ENCODE measurements at regions not wholly inside any gene's neighbourhood (a gene's known extent, or its start where the extent isn't known, plus 50 kb on each side); places are given as distances from the start of the nearest gene placed in this dataset.

DNA sequence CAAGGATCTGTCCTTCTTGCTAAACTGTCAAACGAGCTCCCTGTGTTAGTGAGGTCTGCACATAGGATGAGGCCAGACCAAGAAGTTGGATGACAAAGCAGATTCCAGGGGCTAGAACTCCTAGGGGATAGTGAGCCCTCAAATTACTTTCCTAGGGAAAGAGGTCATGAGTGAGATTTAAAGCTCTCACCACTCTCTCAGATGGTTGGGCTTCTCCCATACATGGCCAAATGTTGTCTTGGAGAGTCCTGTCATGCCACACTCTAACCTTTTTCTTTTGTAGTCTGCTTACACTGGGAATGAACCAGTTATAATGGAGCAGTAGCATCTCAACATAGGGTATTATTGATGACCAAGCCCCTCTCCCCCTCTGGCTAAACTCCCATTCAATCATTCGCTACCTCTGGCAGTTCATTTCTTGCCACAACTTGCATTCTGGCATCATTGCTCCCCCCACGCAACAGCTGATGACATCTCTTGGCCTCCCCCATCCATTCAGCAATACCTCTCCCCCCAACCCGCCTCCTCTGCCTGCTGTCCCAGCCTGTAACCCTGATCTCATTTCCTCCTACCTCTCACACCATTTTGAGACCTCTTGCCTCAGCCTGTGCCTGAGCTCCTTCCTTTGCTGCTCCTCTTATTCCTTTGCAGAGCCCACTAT is 64.7 kb upstream of the CISTR start:
- intact Hi-C loops (cut with DNase I, micrococcal nuclease), result no loop called here
- DNase-seq (no peak), ATAC-seq (no peak)
- Histone ChIP-seq H3K9me3 (no peaks in the 10 kb centered on the region), H3K4me1 (ENCODE audit: low read depth) (no peaks in the 10 kb centered on the region), H3K4me3 (no peak overlapping the region), H3K36me3 (ENCODE audit: low read depth) (no peaks in the 10 kb centered on the region)
- TF ChIP-seq, protein P1, sequence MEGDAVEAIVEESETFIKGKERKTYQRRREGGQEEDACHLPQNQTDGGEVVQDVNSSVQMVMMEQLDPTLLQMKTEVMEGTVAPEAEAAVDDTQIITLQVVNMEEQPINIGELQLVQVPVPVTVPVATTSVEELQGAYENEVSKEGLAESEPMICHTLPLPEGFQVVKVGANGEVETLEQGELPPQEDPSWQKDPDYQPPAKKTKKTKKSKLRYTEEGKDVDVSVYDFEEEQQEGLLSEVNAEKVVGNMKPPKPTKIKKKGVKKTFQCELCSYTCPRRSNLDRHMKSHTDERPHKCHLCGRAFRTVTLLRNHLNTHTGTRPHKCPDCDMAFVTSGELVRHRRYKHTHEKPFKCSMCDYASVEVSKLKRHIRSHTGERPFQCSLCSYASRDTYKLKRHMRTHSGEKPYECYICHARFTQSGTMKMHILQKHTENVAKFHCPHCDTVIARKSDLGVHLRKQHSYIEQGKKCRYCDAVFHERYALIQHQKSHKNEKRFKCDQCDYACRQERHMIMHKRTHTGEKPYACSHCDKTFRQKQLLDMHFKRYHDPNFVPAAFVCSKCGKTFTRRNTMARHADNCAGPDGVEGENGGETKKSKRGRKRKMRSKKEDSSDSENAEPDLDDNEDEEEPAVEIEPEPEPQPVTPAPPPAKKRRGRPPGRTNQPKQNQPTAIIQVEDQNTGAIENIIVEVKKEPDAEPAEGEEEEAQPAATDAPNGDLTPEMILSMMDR (IDR thresholded peaks at IDR 0.05), result no peak

DNA sequence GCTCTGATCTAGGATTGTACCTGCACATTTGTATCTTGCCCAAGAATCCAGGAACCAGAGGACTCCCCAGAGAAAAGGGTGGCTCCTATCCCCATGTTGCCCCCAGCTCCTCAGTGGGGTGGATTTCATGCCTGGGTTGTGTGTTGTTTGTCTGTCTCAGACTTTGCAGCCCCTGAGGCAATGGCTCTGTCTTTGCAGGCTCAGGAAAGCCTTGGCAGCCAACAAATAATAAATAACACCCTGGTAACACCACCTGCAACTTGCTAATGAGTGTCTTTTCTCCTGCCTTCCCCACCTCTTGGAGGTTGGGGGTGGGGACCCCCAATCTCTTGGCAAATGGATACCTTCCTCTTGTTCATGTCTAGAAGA is 65.2 kb upstream of the CISTR start:
- no peak for DNase-seq
- no peak for ATAC-seq
- H3K4me1 ChIP-seq (ENCODE audit: low read depth), result no peaks in the 10 kb centered on the region

DNA sequence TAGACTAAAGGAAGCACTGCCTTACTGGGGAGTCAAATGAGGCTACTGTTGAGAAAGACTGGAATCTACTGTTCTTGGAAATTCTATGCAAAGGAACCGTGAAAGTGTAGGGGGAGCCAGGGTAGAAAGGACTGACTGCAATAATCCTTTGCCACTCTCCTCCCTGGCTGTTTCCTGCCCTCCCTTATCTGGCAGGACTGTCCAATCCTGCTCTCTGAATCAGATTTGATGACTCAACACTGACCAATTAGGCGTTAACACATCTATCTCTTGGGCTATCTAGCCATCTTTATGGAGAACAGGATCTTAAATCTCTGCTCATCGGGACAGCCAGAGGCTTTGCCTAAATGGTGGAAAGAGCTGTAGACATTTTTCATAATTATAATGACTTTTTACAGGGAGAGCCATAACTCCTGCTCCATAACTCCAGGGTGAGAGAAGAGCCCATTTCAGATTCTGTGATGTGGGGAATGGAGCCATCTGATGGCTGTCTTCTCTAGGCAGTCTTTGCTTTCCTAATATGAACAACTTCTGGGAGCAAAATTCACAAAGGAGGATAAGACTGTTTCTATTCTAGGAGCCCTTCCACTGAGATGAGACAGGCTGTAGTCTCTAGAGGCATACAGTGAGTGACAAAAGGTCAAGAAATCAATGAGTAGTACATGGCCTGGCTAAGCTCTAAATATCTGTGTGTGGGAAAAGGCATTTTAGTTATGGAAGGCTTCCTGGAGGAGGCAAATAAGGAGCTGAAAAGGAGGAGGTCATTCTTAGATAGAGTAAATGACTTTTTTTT is 68.9 kb upstream of the CISTR start:
- DNase-seq, result no peak

More for the DNA sequence above, 65.2 kb upstream of the CISTR start:
- Histone ChIP-seq H3K9me3 (no peaks in the 10 kb centered on the region), H3K4me3 (no peak overlapping the region), H3K36me3 (ENCODE audit: low read depth) (no peaks in the 10 kb centered on the region)
- TF ChIP-seq, protein P1 (IDR thresholded peaks at IDR 0.05), result no peak
- intact Hi-C loops (cut with DNase I, micrococcal nuclease), result no loop called here

DNA sequence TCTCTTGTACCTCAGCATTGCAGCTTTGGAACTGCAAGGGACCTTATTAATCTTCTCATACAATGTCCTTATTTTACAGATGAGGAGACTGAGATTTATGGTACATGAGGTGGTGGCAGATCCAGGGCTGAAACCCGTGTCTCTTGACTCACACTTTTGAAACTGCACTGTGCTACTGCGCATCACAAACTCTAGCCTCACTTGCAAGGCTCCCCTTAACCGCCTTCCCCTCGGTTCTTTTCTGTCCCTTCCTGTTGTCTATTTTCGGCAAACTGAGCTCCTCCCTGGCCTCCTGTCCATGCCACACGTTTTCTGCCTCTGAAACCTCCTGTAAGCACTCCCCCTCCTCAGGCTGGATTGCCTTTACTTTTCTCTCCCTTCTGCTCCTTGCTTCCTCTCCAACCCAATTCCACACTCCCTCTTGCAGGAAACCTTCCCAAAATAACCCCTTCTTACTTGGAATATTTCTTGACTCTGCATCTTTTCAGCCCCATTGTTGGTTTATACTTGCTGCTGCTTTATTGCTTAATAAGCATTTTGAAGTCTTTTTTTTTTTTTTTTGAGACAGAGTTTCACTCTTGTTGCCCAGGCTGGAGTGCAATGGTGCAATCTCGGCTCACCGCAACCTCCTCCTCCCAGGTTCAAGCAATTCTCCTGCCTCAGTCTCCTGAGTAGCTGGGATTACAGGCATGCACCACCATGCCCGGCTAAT is 72.4 kb upstream of the CISTR start:
- Histone ChIP-seq H3K36me3 (ENCODE audit: low read depth) (no peaks in the 10 kb centered on the region), H3K9me3 (no peaks in the 10 kb centered on the region), H3K4me3 (no peak overlapping the region), H3K4me1 (ENCODE audit: low read depth) (no peaks in the 10 kb centered on the region)
- ATAC-seq, result no peak
- intact Hi-C loops (cut with DNase I, micrococcal nuclease), result no loop called here
- no peak for DNase-seq
- TF ChIP-seq, protein P1 (IDR thresholded peaks at IDR 0.05), result no peak

More for the DNA sequence above, 68.9 kb upstream of the CISTR start:
- Histone ChIP-seq H3K36me3 (ENCODE audit: low read depth) (no peaks in the 10 kb centered on the region), H3K9me3 (no peaks in the 10 kb centered on the region), H3K4me1 (ENCODE audit: low read depth) (no peaks in the 10 kb centered on the region), H3K4me3 (no peak overlapping the region)
- intact Hi-C loops (cut with DNase I, micrococcal nuclease), result no loop called here
- TF ChIP-seq, protein P1 (IDR thresholded peaks at IDR 0.05), result no peak
- ATAC-seq, result no peak

DNA sequence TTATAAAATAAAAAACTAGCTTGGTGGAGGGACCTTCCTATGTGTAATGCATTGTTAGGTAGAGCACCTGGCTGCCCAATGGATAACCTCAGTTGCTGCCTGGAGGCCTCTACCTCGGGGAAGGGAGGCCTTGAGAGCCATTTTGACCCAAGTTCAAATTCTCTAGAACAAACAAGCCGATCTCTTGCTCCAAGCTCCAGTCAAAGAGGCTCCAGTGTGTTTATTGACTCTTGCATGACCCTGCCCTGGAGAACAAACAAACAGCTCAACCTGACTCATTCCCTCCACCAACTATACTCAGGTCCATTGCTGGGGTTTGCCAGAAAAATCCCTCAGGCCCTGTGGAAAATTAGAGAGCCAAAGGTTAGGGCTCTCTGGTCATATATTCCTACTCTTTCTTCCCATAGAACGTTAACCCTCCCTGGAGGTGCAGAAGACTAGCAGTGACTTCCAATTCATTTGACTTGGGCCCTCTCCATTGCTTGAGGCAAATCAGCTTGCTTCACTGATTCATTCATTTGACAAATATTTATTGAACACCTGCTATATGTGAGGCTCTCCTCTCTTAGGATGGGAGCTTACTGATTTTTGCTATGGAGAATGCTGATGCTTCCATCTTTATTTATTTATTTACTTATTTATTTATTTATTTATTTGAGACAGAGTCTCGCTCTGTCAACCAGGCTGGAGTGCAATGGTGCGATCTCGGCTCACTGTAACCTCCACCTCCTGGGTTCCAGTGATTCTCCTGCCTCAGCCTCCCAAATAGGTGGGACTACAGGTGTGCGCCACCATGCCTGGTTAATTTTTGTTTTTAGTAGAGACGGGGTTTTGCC is 73.7 kb upstream of the CISTR start:
- no peak overlapping the region for H3K4me3 ChIP-seq
- H3K4me1 ChIP-seq (ENCODE audit: low read depth), result no peaks in the 10 kb centered on the region
- ATAC-seq (peak; percentile 42), DNase-seq (no peak)
- intact Hi-C loops (cut with DNase I, micrococcal nuclease), result no loop called here
- TF ChIP-seq, protein P1 (IDR thresholded peaks at IDR 0.05), result no peak
- H3K36me3 ChIP-seq (ENCODE audit: low read depth), result no peaks in the 10 kb centered on the region
- no peaks in the 10 kb centered on the region for H3K9me3 ChIP-seq

Data from mucosa of descending colon (tissue), 3 donors.